Epithelial cell of esophagus (primary cell): ENCODE measurements at regions not wholly inside any gene's neighbourhood (a gene's known extent, or its start where the extent isn't known, plus 50 kb on each side); places are given as distances from the start of the nearest gene placed in this dataset.

ENCODE experiments used
- DNase-seq: peaks from one replicate; pipeline ENCODE4 v3.0.0; 2010; ENCODE audit warnings: low read depth
- H3K4me3 ChIP-seq: 2 replicates; pipeline ENCODE4 v1.5.1; 2011; ENCODE audit warnings: mild to moderate bottlenecking, low read length, control low read depth
- CTCF ChIP-seq: IDR thresholded peaks from 2 replicates; pipeline ENCODE4 v1.5.1; 2011; ENCODE audit warnings: low read depth, mild to moderate bottlenecking, low read length, control low read depth, inconsistent platforms; ENCODE audit not compliant: insufficient read depth; ENCODE audit errors: missing control alignments

- TF ChIP-seq CTCF: no peak
- no peak overlapping the region for H3K4me3 ChIP-seq
- peak; percentile 64 for DNase-seq
Measured at GRCh38 chr9:69981686-69982445, 61.8 kb upstream of the MAMDC2 start.

GRCh38 chr9:69984831-69985230, 58.8 kb upstream of the MAMDC2 start:
- no peak for TF ChIP-seq CTCF
- H3K4me3 ChIP-seq: no peak overlapping the region
- no peak for DNase-seq

GRCh38 chr9:69985971-69986370, 57.7 kb upstream of the MAMDC2 start:
- no peak overlapping the region for H3K4me3 ChIP-seq
- peak; percentile 29 for DNase-seq
- no peak for TF ChIP-seq CTCF

- H3K4me3 ChIP-seq: no peak overlapping the region
- no peak for TF ChIP-seq CTCF
Measured at GRCh38 chr9:69986970-69987369, 56.7 kb upstream of the MAMDC2 start.

GRCh38 chr9:69987457-69987856, 56.2 kb upstream of the MAMDC2 start:
- no peak for TF ChIP-seq CTCF
- DNase-seq: no peak
- H3K4me3 ChIP-seq: no peak overlapping the region

More at GRCh38 chr9:69986970-69987369, 56.7 kb upstream of the MAMDC2 start:
- DNase-seq: no peak

- no peak overlapping the region for H3K4me3 ChIP-seq
- DNase-seq: no peak
- no peak for TF ChIP-seq CTCF
Measured at GRCh38 chr9:69993110-69993509, 50.5 kb upstream of the MAMDC2 start.
